Gastroesophageal sphincter (tissue), 3 donors: ENCODE measurements at regions not wholly inside any gene's neighbourhood (a gene's known extent, or its start where the extent isn't known, plus 50 kb on each side); places are given as distances from the start of the nearest gene placed in this dataset.

Experiments
- POLR2A ChIP-seq, 2 donors: fragments of 450-650 bp; IDR thresholded peaks; one replicate each; pipeline ENCODE4 v1.6.1; 2017; ENCODE audit warnings: antibody characterized with exemption in 2 of 2, mild to moderate bottlenecking in 2 of 2, moderate library complexity in 1 of 2
- POLR2AphosphoS5 ChIP-seq: sonication (generic); formaldehyde crosslinking; IDR thresholded peaks from one replicate; pipeline ENCODE4 v1.6.1; 2017; ENCODE audit warnings: antibody characterized with exemption
- TF ChIP-seq, protein P1 (sequence below), 4 experiments: fragments of 200-600 bp in 2 of 4; fragments of 450-650 bp in 2 of 4; sonication (generic) in 1 of 4; IDR thresholded peaks; one replicate each; pipeline ENCODE4 v1.5.1; 2017 to 2019; ENCODE audit warnings: antibody characterized with exemption in 4 of 4, mild to moderate bottlenecking in 2 of 4, moderate library complexity in 2 of 4

DNA sequence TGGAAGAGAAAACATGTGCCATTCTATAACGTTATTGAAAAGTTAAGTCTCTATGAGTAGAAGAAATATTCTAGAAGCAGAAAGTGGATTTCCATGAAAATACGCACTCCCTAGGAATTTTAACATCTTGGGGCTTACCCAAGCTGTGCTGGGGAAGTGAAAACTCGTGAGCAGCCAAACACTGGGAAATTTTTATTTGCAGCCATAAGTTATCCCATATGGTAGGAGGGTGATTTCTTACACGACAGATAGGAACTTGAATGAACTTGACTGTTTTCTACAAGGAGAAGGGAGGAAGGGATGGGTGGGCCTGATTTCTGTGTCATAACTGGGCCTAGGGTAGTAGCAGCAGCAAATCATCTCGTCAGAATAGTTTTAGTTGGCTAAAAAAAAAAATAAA is 272.6 kb downstream of the ETAA1 start:
- TF ChIP-seq, protein P1, sequence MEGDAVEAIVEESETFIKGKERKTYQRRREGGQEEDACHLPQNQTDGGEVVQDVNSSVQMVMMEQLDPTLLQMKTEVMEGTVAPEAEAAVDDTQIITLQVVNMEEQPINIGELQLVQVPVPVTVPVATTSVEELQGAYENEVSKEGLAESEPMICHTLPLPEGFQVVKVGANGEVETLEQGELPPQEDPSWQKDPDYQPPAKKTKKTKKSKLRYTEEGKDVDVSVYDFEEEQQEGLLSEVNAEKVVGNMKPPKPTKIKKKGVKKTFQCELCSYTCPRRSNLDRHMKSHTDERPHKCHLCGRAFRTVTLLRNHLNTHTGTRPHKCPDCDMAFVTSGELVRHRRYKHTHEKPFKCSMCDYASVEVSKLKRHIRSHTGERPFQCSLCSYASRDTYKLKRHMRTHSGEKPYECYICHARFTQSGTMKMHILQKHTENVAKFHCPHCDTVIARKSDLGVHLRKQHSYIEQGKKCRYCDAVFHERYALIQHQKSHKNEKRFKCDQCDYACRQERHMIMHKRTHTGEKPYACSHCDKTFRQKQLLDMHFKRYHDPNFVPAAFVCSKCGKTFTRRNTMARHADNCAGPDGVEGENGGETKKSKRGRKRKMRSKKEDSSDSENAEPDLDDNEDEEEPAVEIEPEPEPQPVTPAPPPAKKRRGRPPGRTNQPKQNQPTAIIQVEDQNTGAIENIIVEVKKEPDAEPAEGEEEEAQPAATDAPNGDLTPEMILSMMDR (IDR thresholded peaks at IDR 0.05), result no peak
- no peak for TF ChIP-seq POLR2AphosphoS5
- no peak for TF ChIP-seq POLR2A (IDR thresholded peaks at IDR 0.05)
